Keratinocyte (primary cell): ENCODE measurements at regions not wholly inside any gene's neighbourhood (a gene's known extent, or its start where the extent isn't known, plus 50 kb on each side); places are given as distances from the start of the nearest gene placed in this dataset.

Experiments used
- EZH2 ChIP-seq: IDR thresholded peaks from one replicate; pipeline ENCODE4 v1.6.1; 2012; ENCODE audit warnings: inconsistent platforms, mild to moderate bottlenecking, low read length, moderate library complexity
- TF ChIP-seq, protein P1 (sequence below), 3 experiments: IDR thresholded peaks in 1 of 3; conservative IDR thresholded peaks in 1 of 3; optimal IDR thresholded peaks in 1 of 3; 2 replicates in 2 of 3; 3 replicates in 1 of 3; pipeline versions ENCODE3 to v1.5.1; 2011; ENCODE audit warnings: low read length in 3 of 3, mild to moderate bottlenecking in 3 of 3, moderate library complexity in 2 of 3, control low read depth in 1 of 3, inconsistent platforms in 1 of 3; ENCODE audit not compliant: insufficient read depth in 2 of 3; ENCODE audit errors: extremely low read depth in 1 of 3

DNA sequence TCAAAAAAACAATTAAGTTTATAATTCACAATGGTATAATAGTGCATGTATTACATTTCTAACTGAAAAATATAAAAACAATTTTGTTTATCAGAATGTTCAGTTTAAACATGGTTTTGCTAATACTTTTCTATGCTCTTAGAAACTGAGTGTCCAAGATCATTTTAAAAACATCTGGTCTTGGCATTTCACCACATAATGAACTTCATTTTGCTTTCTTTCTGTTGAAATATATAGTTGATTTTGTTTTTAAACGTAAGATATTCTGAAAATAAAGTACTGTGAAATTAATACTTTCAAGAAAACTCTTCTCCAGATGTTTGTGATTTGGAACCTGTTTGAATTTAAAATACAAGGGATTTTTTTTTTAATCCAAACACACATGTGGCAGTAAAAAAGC, 264.4 kb downstream of the COL12A1 start:
- TF ChIP-seq, protein P1, sequence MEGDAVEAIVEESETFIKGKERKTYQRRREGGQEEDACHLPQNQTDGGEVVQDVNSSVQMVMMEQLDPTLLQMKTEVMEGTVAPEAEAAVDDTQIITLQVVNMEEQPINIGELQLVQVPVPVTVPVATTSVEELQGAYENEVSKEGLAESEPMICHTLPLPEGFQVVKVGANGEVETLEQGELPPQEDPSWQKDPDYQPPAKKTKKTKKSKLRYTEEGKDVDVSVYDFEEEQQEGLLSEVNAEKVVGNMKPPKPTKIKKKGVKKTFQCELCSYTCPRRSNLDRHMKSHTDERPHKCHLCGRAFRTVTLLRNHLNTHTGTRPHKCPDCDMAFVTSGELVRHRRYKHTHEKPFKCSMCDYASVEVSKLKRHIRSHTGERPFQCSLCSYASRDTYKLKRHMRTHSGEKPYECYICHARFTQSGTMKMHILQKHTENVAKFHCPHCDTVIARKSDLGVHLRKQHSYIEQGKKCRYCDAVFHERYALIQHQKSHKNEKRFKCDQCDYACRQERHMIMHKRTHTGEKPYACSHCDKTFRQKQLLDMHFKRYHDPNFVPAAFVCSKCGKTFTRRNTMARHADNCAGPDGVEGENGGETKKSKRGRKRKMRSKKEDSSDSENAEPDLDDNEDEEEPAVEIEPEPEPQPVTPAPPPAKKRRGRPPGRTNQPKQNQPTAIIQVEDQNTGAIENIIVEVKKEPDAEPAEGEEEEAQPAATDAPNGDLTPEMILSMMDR (optimal IDR thresholded peaks at IDR 0.05 in 1 of 3, IDR thresholded peaks at IDR 0.05 in 1 of 3, conservative IDR thresholded peaks at IDR 0.05 in 1 of 3; ENCODE audit: extremely low read depth in 1 of 3, insufficient read depth in 2 of 3, low read length in 3 of 3), result no peak
- TF ChIP-seq EZH2, result no peak
